Activated CD4-positive, alpha-beta T cell treated with anti-CD3 and anti-CD28 coated beads for 1 hour (primary cell): ENCODE measurements at regions not wholly inside any gene's neighbourhood (a gene's known extent, or its start where the extent isn't known, plus 50 kb on each side); places are given as distances from the start of the nearest gene placed in this dataset.
"Not testable (repeated sequence)": the region's sequence is repeated elsewhere in the genome, so short reads cannot be mapped to it uniquely, and the experiment has no call there.

ENCODE experiments used
- DNase-seq: peaks from one replicate; pipeline ENCODE4 v3.0.0-alpha.2; 2020

- DNase-seq, result no peak
These were observed 70.8 kb downstream of the YTHDF1 start for GRCh38 chr20:63145156-63145555.

DNA sequence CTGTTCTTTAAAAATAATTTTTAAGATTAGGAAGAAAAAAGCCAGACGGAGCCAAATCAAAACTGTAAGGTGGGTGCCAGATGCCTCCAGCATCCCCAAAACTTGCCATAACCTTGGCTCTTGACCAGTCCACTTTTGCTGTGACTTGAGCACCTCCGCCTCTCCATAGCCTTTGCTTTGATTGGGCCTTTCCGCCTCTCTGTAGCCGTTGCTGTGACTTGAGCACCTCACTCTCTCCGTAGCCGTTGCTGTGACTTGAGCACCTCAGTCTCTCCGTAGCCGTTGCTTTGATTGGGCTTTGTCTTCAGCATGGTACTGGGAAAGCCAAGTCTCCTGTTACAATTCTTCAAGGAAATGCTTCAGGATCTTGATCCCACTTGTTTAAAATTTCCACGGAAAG lies 73.0 kb downstream of the YTHDF1 start:
- DNase-seq, result no peak

- no peak for DNase-seq
These were observed 74.4 kb downstream of the YTHDF1 start for GRCh38 chr20:63141531-63141930.

GRCh38 chr20:63140514-63141433 lies 75.2 kb downstream of the YTHDF1 start:
- DNase-seq, result no peak

- no peak for DNase-seq
These were observed 76.1 kb downstream of the YTHDF1 start for GRCh38 chr20:63139837-63140236.

GRCh38 chr20:63139356-63139755 lies 76.6 kb downstream of the YTHDF1 start:
- DNase-seq, result no peak

GRCh38 chr20:63138855-63139341 lies 77.0 kb downstream of the YTHDF1 start:
- DNase-seq, result no peak

DNA sequence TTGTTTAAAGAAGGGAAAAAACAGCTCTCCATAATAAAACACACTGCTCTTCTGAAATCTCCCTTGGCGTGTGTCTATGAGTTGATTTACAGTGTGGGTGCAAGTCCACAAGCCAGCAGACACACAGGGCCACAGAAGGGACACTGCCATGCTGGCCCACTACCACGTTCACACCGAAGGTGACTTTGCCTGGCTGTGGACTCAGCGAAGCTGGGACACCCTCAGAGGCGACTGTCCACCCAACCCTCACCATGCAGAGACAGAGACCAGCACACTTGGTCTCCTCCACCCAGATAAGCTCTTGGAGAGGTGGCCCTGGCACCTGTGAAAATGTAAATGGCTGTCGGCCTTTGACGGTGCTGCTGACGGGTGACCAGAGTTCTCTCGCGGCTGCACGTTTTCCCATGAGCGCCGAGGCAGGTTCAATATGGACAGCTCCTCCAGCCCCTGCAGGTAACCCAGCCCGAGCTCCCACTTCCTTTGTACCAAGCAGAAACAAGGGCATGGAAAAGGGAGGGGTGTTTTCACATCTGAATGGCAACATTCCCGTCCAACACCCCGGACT lies 78.0 kb downstream of the YTHDF1 start:
- DNase-seq, result no peak

- DNase-seq, result no peak
These were observed 79.6 kb downstream of the YTHDF1 start for GRCh38 chr20:63136296-63136695.

DNA sequence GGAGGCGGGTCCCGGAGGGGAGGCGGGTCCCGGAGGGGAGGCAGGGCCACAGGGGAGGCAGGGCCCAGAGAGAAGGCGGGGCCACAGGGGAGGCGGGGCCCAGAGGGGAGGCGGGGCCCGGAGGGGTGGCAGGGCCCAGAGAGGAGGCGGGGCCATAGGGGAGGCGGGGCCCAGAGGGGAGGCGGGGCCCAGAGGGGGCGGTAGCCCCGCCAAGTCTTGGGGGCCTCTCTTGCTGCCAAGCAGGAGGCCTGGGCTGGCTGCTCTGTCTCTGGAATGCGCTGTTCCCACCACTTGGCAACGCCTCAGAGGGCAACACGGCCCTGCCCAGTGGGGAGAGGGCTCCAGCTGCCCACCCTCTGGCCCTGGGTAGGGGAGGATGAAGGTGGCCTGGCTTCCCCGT lies 80.5 kb downstream of the YTHDF1 start:
- no peak for DNase-seq

DNA sequence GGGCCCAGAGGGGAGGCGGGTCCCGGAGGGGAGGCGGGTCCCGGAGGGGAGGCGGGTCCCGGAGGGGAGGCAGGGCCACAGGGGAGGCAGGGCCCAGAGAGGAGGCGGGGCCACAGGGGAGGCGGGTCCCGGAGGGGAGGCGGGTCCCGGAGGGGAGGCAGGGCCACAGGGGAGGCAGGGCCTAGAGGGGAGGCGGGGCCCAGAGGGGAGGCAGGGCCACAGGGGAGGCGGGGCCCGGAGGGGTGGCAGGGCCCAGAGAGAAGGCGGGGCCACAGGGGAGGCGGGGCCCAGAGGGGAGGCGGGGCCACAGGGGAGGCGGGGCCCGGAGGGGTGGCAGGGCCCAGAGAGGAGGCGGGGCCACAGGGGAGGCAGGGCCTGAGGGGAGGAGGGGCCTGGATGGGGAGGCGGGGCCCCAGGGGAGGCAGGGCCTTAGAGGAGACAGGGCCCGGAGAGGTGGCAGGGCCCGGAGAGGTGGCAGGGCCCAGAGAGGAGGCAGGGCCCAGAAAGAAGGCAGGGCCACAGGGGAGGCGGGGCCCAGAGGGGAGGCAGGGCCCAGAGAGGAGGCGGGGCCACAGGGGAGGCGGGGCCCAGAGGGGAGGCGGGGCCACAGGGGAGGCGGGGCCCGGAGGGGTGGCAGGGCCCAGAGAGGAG lies 81.1 kb downstream of the YTHDF1 start:
- DNase-seq, result not testable (repeated sequence)

DNA sequence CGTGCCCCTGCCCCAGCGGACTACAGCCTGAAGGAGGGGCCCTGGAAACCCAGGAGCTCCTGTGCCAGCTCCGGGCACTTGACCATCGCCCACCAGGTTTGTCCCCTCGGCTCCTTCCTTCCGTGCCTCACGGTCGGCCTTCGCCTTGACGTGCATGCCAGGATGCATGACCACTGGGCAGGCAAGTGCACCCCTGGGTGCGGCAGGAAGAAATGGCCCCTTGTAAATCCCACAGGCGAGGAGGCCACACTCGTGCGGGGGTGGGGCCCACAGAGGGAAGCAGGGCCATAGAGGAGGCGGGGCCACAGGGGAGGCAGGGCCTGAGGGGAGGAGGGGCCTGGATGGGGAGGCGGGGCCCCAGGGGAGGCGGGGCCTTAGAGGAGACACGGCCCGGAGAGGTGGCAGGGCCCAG lies 81.7 kb downstream of the YTHDF1 start:
- no peak for DNase-seq

DNA sequence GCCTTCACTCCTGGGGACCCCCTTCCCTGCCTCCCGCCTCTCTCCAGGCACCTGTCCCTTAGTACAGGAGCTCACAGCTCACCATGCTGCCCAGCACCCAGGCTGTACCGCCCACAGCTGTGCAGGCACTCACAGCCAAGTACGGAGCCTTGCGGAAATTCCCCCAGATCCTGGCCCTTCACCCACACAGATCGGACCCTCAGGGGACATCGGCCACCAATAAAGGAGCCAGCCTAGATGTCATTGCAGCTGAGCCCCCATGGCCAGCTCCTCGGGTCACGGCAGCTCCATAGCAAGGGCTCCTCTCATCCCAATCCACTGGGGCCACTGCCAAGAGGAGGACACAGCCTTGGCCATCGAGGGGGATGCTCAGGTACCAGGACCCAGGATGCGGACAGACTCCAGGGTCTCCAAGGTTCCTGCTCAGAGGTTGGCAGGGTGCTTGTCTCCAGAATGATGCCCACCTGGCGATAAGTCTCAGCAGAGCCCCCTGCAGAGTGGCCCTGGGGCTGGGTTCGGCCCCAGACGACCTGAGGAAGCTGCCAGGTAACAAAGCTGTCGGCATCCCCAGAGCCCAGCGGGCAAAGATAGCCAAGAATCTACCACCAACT lies 82.3 kb downstream of the YTHDF1 start:
- DNase-seq, result no peak

- DNase-seq, result no peak
These were observed 83.0 kb downstream of the YTHDF1 start for GRCh38 chr20:63132715-63133471.

- DNase-seq, result no peak
These were observed 83.7 kb downstream of the YTHDF1 start for GRCh38 chr20:63132131-63132714.

DNA sequence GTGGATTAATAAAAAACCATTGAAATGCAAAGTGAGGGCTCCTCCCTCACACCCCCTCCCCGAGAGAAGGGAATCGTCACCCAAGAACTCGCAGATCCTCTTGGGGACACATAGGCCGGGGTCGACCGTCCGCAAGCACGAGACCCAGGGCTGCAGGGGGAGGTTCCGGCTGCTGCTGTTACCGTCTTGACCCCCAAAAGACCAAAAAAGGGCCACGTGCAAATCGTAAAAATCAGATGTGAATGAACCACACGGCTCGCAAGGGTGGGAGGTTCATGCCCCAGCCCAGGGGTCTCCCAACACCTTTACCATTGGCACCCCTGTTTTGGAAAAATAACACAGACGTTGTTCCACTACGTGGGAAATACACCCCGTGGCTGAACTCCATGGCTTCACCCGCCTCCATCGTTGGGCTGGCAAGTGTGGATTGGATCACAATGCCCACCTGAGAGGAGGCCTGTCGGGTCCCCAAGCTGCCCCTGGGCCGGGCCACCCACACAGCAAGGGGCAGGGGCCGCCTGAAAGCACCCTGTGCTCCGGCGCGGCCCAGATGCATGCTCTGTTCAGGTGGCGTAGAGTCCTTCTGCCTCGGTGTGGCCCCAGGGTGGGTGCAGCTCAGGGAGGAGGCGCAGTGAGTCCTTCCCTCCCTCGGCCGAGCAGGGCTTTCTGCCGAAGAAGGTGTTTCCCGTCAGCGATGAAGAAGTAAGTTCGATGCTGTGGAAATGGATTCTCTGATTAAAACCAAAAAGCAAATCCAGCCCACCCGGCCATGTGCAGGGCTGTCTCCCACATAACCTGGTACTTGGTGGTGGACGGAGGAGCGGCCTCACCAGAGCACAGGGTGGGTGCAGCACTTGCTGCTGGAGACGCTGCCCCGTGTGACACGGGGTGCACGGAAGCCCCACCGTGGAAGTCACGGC lies 85.0 kb downstream of the YTHDF1 start:
- DNase-seq, result no peak

DNA sequence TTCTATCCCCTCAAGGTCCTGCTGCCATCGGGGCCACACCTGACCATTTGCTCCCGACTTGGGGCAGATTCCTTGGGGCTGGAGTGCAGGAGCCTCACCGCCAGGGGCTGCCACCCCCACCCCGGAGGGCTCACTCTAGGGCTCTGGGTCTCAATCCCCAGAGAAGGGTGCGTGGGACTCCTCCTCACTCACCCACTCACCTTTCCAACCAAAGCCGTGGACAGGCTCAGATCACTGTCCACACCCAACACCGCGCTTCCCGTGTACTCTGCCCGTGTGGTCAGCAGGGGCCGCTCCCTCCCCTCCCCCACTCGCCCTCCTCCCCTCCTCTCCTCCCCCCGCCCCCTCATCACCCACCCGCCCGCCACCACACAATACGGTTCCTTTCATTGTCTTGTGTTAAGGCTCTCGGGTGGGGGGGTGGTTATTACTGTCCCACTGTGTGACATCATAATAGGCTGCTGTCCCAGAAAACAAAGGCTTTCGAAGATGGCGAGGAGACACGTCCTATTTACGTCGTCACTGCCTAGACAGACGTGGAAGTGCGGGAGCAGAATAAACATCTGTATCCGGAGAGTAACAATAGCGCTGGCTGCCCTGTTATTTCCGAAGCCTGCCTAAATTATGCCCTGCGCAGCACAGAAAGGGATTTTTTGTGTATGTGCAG lies 85.8 kb downstream of the YTHDF1 start:
- no peak for DNase-seq

DNA sequence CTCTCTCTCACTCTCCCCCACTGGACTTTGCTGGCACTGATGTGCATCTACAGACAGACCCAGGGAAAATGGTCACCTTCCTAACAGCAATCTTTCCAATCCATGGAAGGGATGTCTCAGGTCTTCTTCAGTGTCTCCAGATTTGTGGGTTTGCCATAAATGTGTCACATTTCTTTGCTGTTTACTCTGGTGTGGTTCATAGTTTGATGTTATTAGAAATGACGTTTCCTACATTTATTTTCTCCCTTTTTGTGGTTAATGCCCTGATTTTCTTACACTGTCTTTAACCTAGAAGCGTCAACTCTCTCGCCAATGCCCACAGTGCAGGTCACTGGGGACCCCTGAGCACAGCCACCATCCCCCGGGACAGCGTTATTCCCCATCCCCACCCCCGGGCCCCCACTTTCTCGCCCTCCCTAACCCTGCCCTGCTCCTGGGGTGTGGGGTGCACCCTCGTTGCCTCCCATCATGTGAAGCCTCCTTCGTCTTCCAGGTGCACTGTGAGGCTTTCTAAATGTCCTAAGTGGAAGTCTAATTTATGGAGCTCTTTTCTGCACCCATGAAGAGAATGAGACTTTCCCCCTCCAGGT lies 86.5 kb downstream of the YTHDF1 start:
- no peak for DNase-seq

DNA sequence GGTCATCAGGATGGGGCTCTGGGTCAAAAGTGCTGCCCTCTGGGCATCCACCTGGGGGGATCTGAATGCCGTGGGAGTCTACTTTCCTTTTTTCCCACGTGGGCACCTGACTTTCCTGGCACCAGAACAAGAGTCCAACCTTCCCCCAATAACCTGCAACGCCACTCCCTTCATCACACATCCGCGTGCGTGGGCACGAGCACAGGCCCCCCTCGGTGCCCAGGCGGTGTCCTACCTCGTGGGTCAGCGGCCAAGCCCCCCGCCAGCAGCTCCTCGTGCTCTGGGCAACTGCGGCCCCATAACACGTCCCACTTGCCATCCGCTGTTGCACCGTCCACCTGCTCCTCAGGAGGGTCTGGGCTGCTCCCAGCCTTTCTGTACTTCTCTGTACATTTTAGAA lies 87.0 kb downstream of the YTHDF1 start:
- DNase-seq, result no peak

DNA sequence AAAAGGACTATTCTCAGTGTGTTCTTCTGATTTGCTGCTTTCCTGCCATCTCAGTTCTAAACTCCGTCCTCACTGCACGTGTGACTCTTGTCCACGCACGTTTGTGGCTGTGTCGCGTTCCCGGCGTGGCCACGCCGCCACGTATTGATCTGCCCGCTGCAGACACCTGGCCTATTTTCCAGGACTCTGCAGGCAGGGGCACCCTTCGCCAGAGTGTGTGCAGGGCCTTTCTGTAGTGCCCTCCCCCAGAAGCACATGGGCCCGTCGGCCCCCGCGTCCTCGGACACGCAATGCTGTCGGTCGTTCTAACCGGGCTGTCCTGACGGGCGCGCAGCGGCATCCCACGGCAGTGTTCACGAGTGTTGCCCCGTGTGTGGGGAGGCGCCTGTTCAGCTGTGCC lies 87.6 kb downstream of the YTHDF1 start:
- DNase-seq, result no peak
